H1 (cell line): ENCODE measurements at regions not wholly inside any gene's neighbourhood (a gene's known extent, or its start where the extent isn't known, plus 50 kb on each side); places are given as distances from the start of the nearest gene placed in this dataset.

Experiments used
- EP300 ChIP-seq, 2 experiments: IDR thresholded peaks; 1 replicate in 1 of 2; 2 replicates in 1 of 2; pipeline ENCODE4 v1.6.1; 2011 to 2012; ENCODE audit warnings: low read depth in 2 of 2, low read length in 2 of 2, mild to moderate bottlenecking in 2 of 2, borderline replicate concordance in 1 of 2, inconsistent platforms in 1 of 2, moderate library complexity in 1 of 2
- JUN ChIP-seq: IDR thresholded peaks from 2 replicates; pipeline ENCODE4 v1.6.1; 2011; ENCODE audit warnings: low read depth, mild to moderate bottlenecking, improper control_type of control experiment, low read length
- POLR2AphosphoS5 ChIP-seq: IDR thresholded peaks from 2 replicates; pipeline ENCODE4 v1.6.1; 2011; ENCODE audit warnings: low read depth, low read length
- RBBP5 ChIP-seq: IDR thresholded peaks from 2 replicates; pipeline ENCODE4 v1.7.1; 2012; ENCODE audit warnings: low read depth, mild to moderate bottlenecking, inconsistent platforms, low read length, moderate library complexity, borderline replicate concordance
- SAP30 ChIP-seq: fragments of 300-600 bp; sonication (generic); IDR thresholded peaks from 2 replicates; pipeline ENCODE4 v1.7.1; 2012; ENCODE audit warnings: low read length, moderate library complexity, mild to moderate bottlenecking, inconsistent platforms; ENCODE audit not compliant: insufficient read depth, insufficient replicate concordance
- SIN3A ChIP-seq, 2 experiments: IDR thresholded peaks in 1 of 2; conservative IDR thresholded peaks in 1 of 2; 2 replicates each; pipeline ENCODE4 v1.6.1; 2011 to 2012; ENCODE audit warnings: low read length in 2 of 2, improper control_type of control experiment in 1 of 2, low read depth in 1 of 2, mild to moderate bottlenecking in 1 of 2

DNA sequence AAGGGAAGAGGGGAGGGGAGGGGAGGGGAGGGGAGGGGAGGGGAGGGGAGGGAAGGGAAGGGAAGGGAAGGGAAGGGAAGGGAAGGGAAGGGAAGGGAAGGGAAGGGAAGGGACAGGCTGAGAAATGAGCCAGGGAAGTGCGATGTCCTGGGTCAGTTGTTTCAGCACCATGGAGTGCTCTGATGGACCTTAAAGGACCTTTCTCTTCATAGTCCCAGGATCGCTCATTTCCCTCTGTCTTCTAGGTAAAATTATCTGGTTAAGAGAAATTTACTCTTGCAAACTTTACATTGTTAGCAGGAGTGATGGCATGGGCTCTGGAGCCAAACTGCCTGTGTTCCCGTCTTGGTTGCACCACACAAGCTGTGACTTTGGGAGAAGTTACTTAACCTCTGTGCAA is 357.8 kb downstream of the MATN1 start (continued):
- no peak for TF ChIP-seq POLR2AphosphoS5
- no peak for TF ChIP-seq SIN3A (conservative IDR thresholded peaks at IDR 0.05 in 1 of 2, IDR thresholded peaks at IDR 0.05 in 1 of 2; ENCODE audit: low read depth in 1 of 2, low read length in 2 of 2)
- TF ChIP-seq RBBP5: no peak
- TF ChIP-seq SAP30: no peak
- no peak for TF ChIP-seq JUN
- TF ChIP-seq EP300 (IDR thresholded peaks at IDR 0.05; ENCODE audit: borderline replicate concordance in 1 of 2, low read depth in 2 of 2, low read length in 2 of 2): no peak
- TF ChIP-seq, all 59 proteins: peak for 0
